SK-N-SH (cell line): ENCODE measurements at regions not wholly inside any gene's neighbourhood (a gene's known extent, or its start where the extent isn't known, plus 50 kb on each side); places are given as distances from the start of the nearest gene placed in this dataset.

ENCODE experiments used
- CTCF ChIA-PET: fragments of 300-600, 350-600 bp; formaldehyde crosslinking; extraction: SDS; loops from one replicate; lab custom pipeline; 2021; lab: Yijun Ruan, JAX
- POLR2A ChIA-PET: fragments of 350-600 bp; sonication (Branson Sonifier 250); formaldehyde crosslinking; extraction: SDS; loops from one replicate; lab custom pipeline; 2020; ENCODE audit warnings: antibody characterized with exemption, inconsistent platforms; lab: Yijun Ruan, JAX
- DNase-seq: peaks from one replicate; pipeline ENCODE4 v3.0.0; 2012
- H2AFZ ChIP-seq: fragments of 200-600 bp; sonication (generic); 2 replicates; pipeline ENCODE4 v1.8.1; 2016; ENCODE audit warnings: antibody characterized with exemption, mild to moderate bottlenecking, low read depth
- H3F3A ChIP-seq: fragments of 200-600 bp; sonication (generic); replicated peaks from 2 replicates; pipeline ENCODE3; 2016; ENCODE audit warnings: antibody characterized with exemption, mild to moderate bottlenecking; ENCODE audit not compliant: insufficient read depth
- H3K27ac ChIP-seq, 2 experiments: fragments of 200-500 bp in 1 of 2; fragments of 200-600 bp in 1 of 2; sonication (Bioruptor generic) in 1 of 2; sonication (generic), shearing (Covaris generic) in 1 of 2; 2 replicates each; pipeline versions ENCODE4 v1.5.1 to v1.6.1; 2014 to 2016; ENCODE audit warnings: low read depth in 2 of 2, inconsistent platforms in 1 of 2, low read length in 1 of 2, mild to moderate bottlenecking in 1 of 2, mixed read lengths in 1 of 2
- H3K27me3 ChIP-seq: fragments of 200-600 bp; sonication (generic), shearing (Covaris generic); 2 replicates; pipeline ENCODE4 v1.6.1; 2016; ENCODE audit warnings: mixed run types; ENCODE audit not compliant: insufficient read depth
- H3K36me3 ChIP-seq, 2 experiments: fragments of 200-500 bp in 1 of 2; fragments of 200-600 bp in 1 of 2; sonication (Bioruptor generic) in 1 of 2; sonication (generic) in 1 of 2; replicated peaks in 1 of 2; 2 replicates each; pipeline versions ENCODE3 to v1.5.1; 2014 to 2016; ENCODE audit warnings: low read length in 1 of 2, mild to moderate bottlenecking in 1 of 2; ENCODE audit not compliant: insufficient read depth in 2 of 2, control insufficient read depth in 1 of 2
- H3K4me1 ChIP-seq, 2 experiments: fragments of 200-500 bp in 1 of 2; fragments of 200-600 bp in 1 of 2; sonication (Bioruptor generic) in 1 of 2; sonication (generic), shearing (Covaris generic) in 1 of 2; 2 replicates each; pipeline versions ENCODE4 v1.5.1 to v1.6.1; 2014 to 2016; ENCODE audit warnings: low read depth in 1 of 2, low read length in 1 of 2, mixed run types in 1 of 2; ENCODE audit not compliant: insufficient read depth in 2 of 2, control insufficient read depth in 1 of 2
- H3K4me2 ChIP-seq: fragments of 200-600 bp; sonication (generic), shearing (Covaris generic); 2 replicates; pipeline ENCODE4 v1.6.1; 2017; ENCODE audit warnings: mixed run types
- H3K4me3 ChIP-seq, 2 experiments: fragments of 200-500 bp in 1 of 2; fragments of 200-600 bp in 1 of 2; sonication (Bioruptor generic) in 1 of 2; sonication (generic), shearing (Covaris generic) in 1 of 2; 2 replicates each; pipeline versions ENCODE4 v1.5.1 to v1.8.1; 2014 to 2016; ENCODE audit warnings: low read depth in 2 of 2, inconsistent platforms in 1 of 2, low read length in 1 of 2, mild to moderate bottlenecking in 1 of 2, mixed read lengths in 1 of 2, moderate library complexity in 1 of 2
- H3K79me2 ChIP-seq: fragments of 200-600 bp; sonication (generic); 2 replicates; pipeline ENCODE4 v1.8.1; 2017; ENCODE audit warnings: mild to moderate bottlenecking; ENCODE audit not compliant: insufficient read depth
- H3K9ac ChIP-seq: fragments of 200-600 bp; sonication (generic); 2 replicates; pipeline ENCODE4 v1.6.1; 2017; ENCODE audit warnings: mixed run types
- H3K9me2 ChIP-seq: fragments of 200-600 bp; sonication (generic); 2 replicates; pipeline ENCODE4 v1.6.1; 2017; ENCODE audit warnings: mixed run types
- H3K9me3 ChIP-seq: fragments of 200-600 bp; sonication (generic); 2 replicates; pipeline ENCODE4 v1.6.1; 2017; ENCODE audit warnings: mixed run types, mild to moderate bottlenecking, moderate library complexity
- H4K20me1 ChIP-seq: fragments of 200-600 bp; sonication (generic); 2 replicates; pipeline ENCODE4 v1.6.1; 2017; ENCODE audit warnings: mild to moderate bottlenecking, mixed run types; ENCODE audit not compliant: insufficient read depth
- ELF1 ChIP-seq: IDR thresholded peaks from 2 replicates; pipeline ENCODE4 v1.4.0; 2012
- EP300 ChIP-seq, 2 experiments: IDR thresholded peaks; 2 replicates each; pipeline versions ENCODE4 v1.4.0 to v1.6.1; 2012; ENCODE audit warnings: borderline replicate concordance in 1 of 2, low read depth in 1 of 2, low read length in 1 of 2
- EZH2phosphoT487 ChIP-seq: fragments of 200-600 bp; sonication (generic); IDR thresholded peaks from 2 replicates; pipeline ENCODE4 v1.6.1; 2017; ENCODE audit warnings: low read depth, mixed run types, mild to moderate bottlenecking, antibody characterized with exemption, moderate library complexity, borderline replicate concordance
- FOSL2 ChIP-seq: IDR thresholded peaks from 2 replicates; pipeline ENCODE4 v1.4.0; 2012; ENCODE audit warnings: low read depth, mild to moderate bottlenecking, moderate library complexity, borderline replicate concordance
- FOXJ3 ChIP-seq: sonication (generic); formaldehyde crosslinking; IDR thresholded peaks from 2 replicates; pipeline ENCODE4 v1.5.1; 2020; ENCODE audit warnings: mild to moderate bottlenecking, missing genetic modification reagents
- GABPA ChIP-seq: IDR thresholded peaks from 2 replicates; pipeline ENCODE4 v1.4.0; 2012; ENCODE audit warnings: low read depth, mild to moderate bottlenecking
- JUND ChIP-seq: IDR thresholded peaks from 2 replicates; pipeline ENCODE4 v1.4.0; 2012
- NFIC ChIP-seq: IDR thresholded peaks from 2 replicates; pipeline ENCODE4 v1.4.0; 2012; ENCODE audit warnings: borderline replicate concordance
- POLR2AphosphoS5 ChIP-seq: IDR thresholded peaks from 2 replicates; pipeline ENCODE4 v1.6.1; 2012; ENCODE audit warnings: low read depth, low read length
- RAD21 ChIP-seq: IDR thresholded peaks from 2 replicates; pipeline ENCODE4 v1.6.1; 2012; ENCODE audit warnings: mild to moderate bottlenecking, low read length
- RCOR1 ChIP-seq: fragments of 150-350 bp; IDR thresholded peaks from 2 replicates; pipeline ENCODE4 v1.6.1; 2017; ENCODE audit warnings: antibody characterized with exemption, low read length
- SMC3 ChIP-seq: IDR thresholded peaks from 2 replicates; pipeline ENCODE4 v1.6.1; 2012; ENCODE audit warnings: low read depth, low read length, improper control_type of control experiment
- TAF1 ChIP-seq: IDR thresholded peaks from 2 replicates; pipeline ENCODE4 v1.6.1; 2012; ENCODE audit warnings: low read depth, mild to moderate bottlenecking, low read length, moderate library complexity, borderline replicate concordance
- TCF12 ChIP-seq: IDR thresholded peaks from 2 replicates; pipeline ENCODE4 v1.4.0; 2012
- YY1 ChIP-seq: IDR thresholded peaks from 2 replicates; pipeline ENCODE4 v1.4.0; 2012; ENCODE audit warnings: low read depth, mild to moderate bottlenecking
- WGBS: methylation state at CpG from one replicate; pipeline ENCODE4 v1.1.6; 2017; ENCODE audit warnings: low lambda C conversion rate; 5-methylcytosine and 5-hydroxymethylcytosine counted together
- TF ChIP-seq, protein P1 (sequence below): fragments of 150-350 bp; IDR thresholded peaks from 2 replicates; pipeline ENCODE4 v1.6.1; 2017; ENCODE audit warnings: antibody characterized with exemption, low read length, low read depth, borderline replicate concordance
- TF ChIP-seq, protein P2 (sequence below): IDR thresholded peaks from 2 replicates; pipeline ENCODE4 v1.4.0; 2012; ENCODE audit warnings: low read depth, borderline replicate concordance
- TF ChIP-seq, protein P3 (sequence below): IDR thresholded peaks from 2 replicates; pipeline ENCODE4; 2012
- TF ChIP-seq, protein P4 (sequence below): IDR thresholded peaks from 2 replicates; pipeline ENCODE4 v1.6.1; 2012; ENCODE audit warnings: mild to moderate bottlenecking, low read depth, low read length, moderate library complexity
- TF ChIP-seq, protein P5 (sequence below): IDR thresholded peaks from 2 replicates; pipeline ENCODE4 v1.4.0; 2012; ENCODE audit warnings: low read depth, borderline replicate concordance

DNA sequence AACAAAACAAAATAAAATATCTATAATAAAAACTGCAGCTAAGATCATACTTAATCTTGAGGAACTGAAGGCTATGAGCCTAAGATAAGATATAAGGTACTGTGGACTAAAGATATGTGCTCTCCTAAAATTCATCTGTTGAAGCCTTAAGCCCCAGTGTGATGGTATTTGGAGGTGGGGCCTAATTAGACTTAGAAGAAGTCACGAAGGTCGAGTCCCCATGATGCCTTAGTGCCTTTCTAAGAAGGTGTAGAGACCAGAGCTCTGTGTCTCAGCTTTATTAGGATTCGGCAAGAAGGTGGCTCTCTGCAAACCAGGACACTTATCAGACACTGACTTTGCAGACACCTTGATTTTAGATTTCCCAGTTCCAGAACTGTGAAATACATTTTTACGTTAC is 622.0 kb upstream of the BRINP3 start:
- WGBS = 2% methylated on average over 4 of the region's 4 CpGs
- CTCF ChIA-PET = interaction anchor here (0.6 to 1.4 kb wide), 2 partner anchors 15 to 334 kb away, joined by 3 read pairs; no protein-coding TSS in a partner anchor

DNA sequence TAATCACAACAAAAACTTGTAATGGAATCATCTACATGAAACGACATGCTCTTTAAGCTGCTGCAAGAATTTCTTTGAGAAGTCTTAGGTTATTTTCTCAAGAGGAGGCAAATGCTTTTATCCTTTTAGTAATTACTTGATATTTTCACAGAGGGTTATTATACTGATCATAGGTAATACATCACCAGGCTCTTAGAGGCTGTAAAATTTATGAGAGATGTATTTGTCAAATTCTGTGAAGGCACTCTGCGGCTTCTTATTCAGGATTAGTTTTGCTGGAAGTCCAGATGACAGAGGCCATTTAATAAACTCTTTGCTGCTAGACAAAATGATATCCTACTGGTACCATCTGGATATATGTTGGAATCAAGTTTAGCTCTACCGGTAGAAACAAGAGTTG is 624.3 kb upstream of the BRINP3 start:
- WGBS = 23% methylated on average over 3 of the region's 3 CpGs
- H3K4me3 ChIP-seq = no peak overlapping the region
- H3K27ac ChIP-seq = no peak overlapping the region
- H3F3A ChIP-seq = no peaks in the 10 kb centered on the region
- CTCF ChIA-PET = no interaction called here
- H3K9ac ChIP-seq = no peak overlapping the region
- H4K20me1 ChIP-seq = no peaks in the 10 kb centered on the region
- H3K36me3 ChIP-seq = no peaks in the 10 kb centered on the region
- no peak for DNase-seq
- no peaks in the 10 kb centered on the region for H3K4me1 ChIP-seq
- H3K27me3 ChIP-seq = no peaks in the 10 kb centered on the region
- no peaks in the 10 kb centered on the region for H3K9me3 ChIP-seq
- H3K4me2 ChIP-seq = no peak overlapping the region
- H3K9me2 ChIP-seq = peaks cover 3% of the 10 kb centered on the region; the same call in 1 of the 2 replicates
- H2AFZ ChIP-seq = no peak overlapping the region
- POLR2A ChIA-PET = no interaction called here
- H3K79me2 ChIP-seq = no peaks in the 10 kb centered on the region
- TF ChIP-seq, protein P1, sequence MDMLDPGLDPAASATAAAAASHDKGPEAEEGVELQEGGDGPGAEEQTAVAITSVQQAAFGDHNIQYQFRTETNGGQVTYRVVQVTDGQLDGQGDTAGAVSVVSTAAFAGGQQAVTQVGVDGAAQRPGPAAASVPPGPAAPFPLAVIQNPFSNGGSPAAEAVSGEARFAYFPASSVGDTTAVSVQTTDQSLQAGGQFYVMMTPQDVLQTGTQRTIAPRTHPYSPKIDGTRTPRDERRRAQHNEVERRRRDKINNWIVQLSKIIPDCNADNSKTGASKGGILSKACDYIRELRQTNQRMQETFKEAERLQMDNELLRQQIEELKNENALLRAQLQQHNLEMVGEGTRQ = no peak
- TF ChIP-seq, protein P2, sequence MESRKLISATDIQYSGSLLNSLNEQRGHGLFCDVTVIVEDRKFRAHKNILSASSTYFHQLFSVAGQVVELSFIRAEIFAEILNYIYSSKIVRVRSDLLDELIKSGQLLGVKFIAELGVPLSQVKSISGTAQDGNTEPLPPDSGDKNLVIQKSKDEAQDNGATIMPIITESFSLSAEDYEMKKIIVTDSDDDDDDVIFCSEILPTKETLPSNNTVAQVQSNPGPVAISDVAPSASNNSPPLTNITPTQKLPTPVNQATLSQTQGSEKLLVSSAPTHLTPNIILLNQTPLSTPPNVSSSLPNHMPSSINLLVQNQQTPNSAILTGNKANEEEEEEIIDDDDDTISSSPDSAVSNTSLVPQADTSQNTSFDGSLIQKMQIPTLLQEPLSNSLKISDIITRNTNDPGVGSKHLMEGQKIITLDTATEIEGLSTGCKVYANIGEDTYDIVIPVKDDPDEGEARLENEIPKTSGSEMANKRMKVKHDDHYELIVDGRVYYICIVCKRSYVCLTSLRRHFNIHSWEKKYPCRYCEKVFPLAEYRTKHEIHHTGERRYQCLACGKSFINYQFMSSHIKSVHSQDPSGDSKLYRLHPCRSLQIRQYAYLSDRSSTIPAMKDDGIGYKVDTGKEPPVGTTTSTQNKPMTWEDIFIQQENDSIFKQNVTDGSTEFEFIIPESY = no peak
- TF ChIP-seq ELF1 (no peak), SMC3 (no peak), JUND (no peak), TCF12 (no peak), TAF1 (no peak), RCOR1 (no peak)

More for the DNA sequence above, 622.0 kb upstream of the BRINP3 start:
- Histone ChIP-seq H3K4me3 (no peak overlapping the region), H3K9ac (no peak overlapping the region), H3K4me2 (no peak overlapping the region), H3K27me3 (no peaks in the 10 kb centered on the region), H3K27ac (no peak overlapping the region), H3K9me3 (no peaks in the 10 kb centered on the region), H4K20me1 (no peaks in the 10 kb centered on the region), H3K36me3 (no peaks in the 10 kb centered on the region), H2AFZ (no peak overlapping the region), H3K9me2 (peaks cover 4% of the 10 kb centered on the region; the same call in 1 of the 2 replicates), H3K79me2 (no peaks in the 10 kb centered on the region), H3F3A (no peaks in the 10 kb centered on the region), H3K4me1 (no peaks in the 10 kb centered on the region)
- TF ChIP-seq GABPA (no peak), NFIC (no peak), FOSL2 (no peak), EP300 (IDR thresholded peaks at IDR 0.05; ENCODE audit: borderline replicate concordance in 1 of 2, low read depth in 1 of 2, low read length in 1 of 2) (no peak), POLR2AphosphoS5 (no peak), JUND (no peak), TCF12 (no peak), YY1 (no peak), EZH2phosphoT487 (no peak), RAD21 (no peak), FOXJ3 (no peak)
- TF ChIP-seq, protein P3, sequence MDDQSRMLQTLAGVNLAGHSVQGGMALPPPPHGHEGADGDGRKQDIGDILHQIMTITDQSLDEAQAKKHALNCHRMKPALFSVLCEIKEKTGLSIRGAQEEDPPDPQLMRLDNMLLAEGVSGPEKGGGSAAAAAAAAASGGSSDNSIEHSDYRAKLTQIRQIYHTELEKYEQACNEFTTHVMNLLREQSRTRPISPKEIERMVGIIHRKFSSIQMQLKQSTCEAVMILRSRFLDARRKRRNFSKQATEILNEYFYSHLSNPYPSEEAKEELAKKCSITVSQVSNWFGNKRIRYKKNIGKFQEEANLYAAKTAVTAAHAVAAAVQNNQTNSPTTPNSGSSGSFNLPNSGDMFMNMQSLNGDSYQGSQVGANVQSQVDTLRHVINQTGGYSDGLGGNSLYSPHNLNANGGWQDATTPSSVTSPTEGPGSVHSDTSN = no peak
- TF ChIP-seq, protein P4, sequence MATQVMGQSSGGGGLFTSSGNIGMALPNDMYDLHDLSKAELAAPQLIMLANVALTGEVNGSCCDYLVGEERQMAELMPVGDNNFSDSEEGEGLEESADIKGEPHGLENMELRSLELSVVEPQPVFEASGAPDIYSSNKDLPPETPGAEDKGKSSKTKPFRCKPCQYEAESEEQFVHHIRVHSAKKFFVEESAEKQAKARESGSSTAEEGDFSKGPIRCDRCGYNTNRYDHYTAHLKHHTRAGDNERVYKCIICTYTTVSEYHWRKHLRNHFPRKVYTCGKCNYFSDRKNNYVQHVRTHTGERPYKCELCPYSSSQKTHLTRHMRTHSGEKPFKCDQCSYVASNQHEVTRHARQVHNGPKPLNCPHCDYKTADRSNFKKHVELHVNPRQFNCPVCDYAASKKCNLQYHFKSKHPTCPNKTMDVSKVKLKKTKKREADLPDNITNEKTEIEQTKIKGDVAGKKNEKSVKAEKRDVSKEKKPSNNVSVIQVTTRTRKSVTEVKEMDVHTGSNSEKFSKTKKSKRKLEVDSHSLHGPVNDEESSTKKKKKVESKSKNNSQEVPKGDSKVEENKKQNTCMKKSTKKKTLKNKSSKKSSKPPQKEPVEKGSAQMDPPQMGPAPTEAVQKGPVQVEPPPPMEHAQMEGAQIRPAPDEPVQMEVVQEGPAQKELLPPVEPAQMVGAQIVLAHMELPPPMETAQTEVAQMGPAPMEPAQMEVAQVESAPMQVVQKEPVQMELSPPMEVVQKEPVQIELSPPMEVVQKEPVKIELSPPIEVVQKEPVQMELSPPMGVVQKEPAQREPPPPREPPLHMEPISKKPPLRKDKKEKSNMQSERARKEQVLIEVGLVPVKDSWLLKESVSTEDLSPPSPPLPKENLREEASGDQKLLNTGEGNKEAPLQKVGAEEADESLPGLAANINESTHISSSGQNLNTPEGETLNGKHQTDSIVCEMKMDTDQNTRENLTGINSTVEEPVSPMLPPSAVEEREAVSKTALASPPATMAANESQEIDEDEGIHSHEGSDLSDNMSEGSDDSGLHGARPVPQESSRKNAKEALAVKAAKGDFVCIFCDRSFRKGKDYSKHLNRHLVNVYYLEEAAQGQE = no peak
- TF ChIP-seq, protein P5, sequence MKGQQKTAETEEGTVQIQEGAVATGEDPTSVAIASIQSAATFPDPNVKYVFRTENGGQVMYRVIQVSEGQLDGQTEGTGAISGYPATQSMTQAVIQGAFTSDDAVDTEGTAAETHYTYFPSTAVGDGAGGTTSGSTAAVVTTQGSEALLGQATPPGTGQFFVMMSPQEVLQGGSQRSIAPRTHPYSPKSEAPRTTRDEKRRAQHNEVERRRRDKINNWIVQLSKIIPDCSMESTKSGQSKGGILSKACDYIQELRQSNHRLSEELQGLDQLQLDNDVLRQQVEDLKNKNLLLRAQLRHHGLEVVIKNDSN = no peak
- POLR2A ChIA-PET = no interaction called here
- no peak for DNase-seq
